ENCODE measurements at regions not wholly inside any gene's neighbourhood (a gene's known extent, or its start where the extent isn't known, plus 50 kb on each side); places are given as distances from the start of the nearest gene placed in this dataset.

- H3K9ac ChIP-seq = no peak overlapping the region
- DNase-seq = no peak
- H3K79me2 ChIP-seq (ENCODE audit: insufficient read depth) = no peaks in the 10 kb centered on the region
- no peak overlapping the region for H3K27ac ChIP-seq
- no peaks in the 10 kb centered on the region for H3K36me3 ChIP-seq (ENCODE audit: low read depth)
- no peak overlapping the region for H3K4me2 ChIP-seq (ENCODE audit: unreplicated experiment)
- H4K20me1 ChIP-seq (ENCODE audit: insufficient read depth) = no peaks in the 10 kb centered on the region
- no peaks in the 10 kb centered on the region for H3F3A ChIP-seq (ENCODE audit: insufficient read depth)
- H3K27me3 ChIP-seq (replicated peaks; ENCODE audit: insufficient read depth) = no peaks in the 10 kb centered on the region
- no peak overlapping the region for H3K4me3 ChIP-seq
- TF ChIP-seq EZH2 (IDR thresholded peaks at IDR 0.05; ENCODE audit: insufficient read depth, poor library complexity, severe bottlenecking) (no peak), EZH2phosphoT487 (IDR thresholded peaks at IDR 0.05; ENCODE audit: insufficient read depth, low read depth) (no peak)
- peaks cover 3% of the 10 kb centered on the region for H3K9me3 ChIP-seq (ENCODE audit: low read depth)
- H3K4me1 ChIP-seq (ENCODE audit: insufficient read depth) = no peaks in the 10 kb centered on the region
- in situ Hi-C loops (cut with MboI) = no loop called here
- no peaks in the 10 kb centered on the region for H3K9me2 ChIP-seq (ENCODE audit: insufficient read depth)
- no peak overlapping the region for H2AFZ ChIP-seq
Observed at GRCh38 chr14:28596391-28596790, 170.2 kb upstream of the FOXG1 start.

GRCh38 chr14:28599191-28599590 is 167.4 kb upstream of the FOXG1 start:
- Histone ChIP-seq H4K20me1 (ENCODE audit: insufficient read depth) (no peaks in the 10 kb centered on the region), H3K27me3 (replicated peaks; ENCODE audit: insufficient read depth) (no peaks in the 10 kb centered on the region), H2AFZ (no peak overlapping the region), H3F3A (ENCODE audit: insufficient read depth) (no peaks in the 10 kb centered on the region), H3K4me3 (no peak overlapping the region), H3K36me3 (ENCODE audit: low read depth) (no peaks in the 10 kb centered on the region), H3K4me2 (ENCODE audit: unreplicated experiment) (no peak overlapping the region), H3K9me3 (ENCODE audit: low read depth) (peaks cover 3% of the 10 kb centered on the region), H3K9me2 (ENCODE audit: insufficient read depth) (no peaks in the 10 kb centered on the region), H3K79me2 (ENCODE audit: insufficient read depth) (no peaks in the 10 kb centered on the region), H3K4me1 (ENCODE audit: insufficient read depth) (no peaks in the 10 kb centered on the region), H3K27ac (no peak overlapping the region), H3K9ac (no peak overlapping the region)
- 5 to 17% methylated on average over 2 of the region's 2 CpGs for WGBS, 2 experiments (ENCODE audit: low coverage in 1 of 2, low lambda C conversion rate in 2 of 2, missing lambda C conversion rate in 2 of 2)
- DNase-seq = no peak
- in situ Hi-C loops (cut with MboI) = no loop called here
- no peak for TF ChIP-seq EZH2 (IDR thresholded peaks at IDR 0.05; ENCODE audit: insufficient read depth, poor library complexity, severe bottlenecking)
- TF ChIP-seq EZH2phosphoT487 (IDR thresholded peaks at IDR 0.05; ENCODE audit: insufficient read depth, low read depth) = no peak

DNA sequence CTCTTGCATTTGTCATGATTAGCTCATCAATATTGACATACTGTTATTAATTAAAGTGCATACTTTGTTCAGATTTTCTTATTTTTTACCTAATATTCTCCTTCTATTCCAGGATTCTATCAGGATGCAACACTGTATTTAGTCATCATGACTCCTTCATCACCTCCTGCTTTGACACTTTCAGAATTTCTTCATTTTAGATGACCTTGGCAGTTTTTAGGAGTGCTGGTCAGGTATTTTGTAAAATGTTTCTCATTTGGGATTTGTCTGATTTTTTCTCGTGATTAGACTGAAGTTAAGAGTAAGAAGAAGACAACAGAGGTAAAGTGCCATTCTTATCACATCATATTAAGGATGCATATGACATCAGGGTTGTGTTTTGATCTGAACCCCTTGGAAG is 167.0 kb upstream of the FOXG1 start:
- Histone ChIP-seq H3K79me2 (ENCODE audit: insufficient read depth) (no peaks in the 10 kb centered on the region), H3K4me1 (ENCODE audit: insufficient read depth) (no peaks in the 10 kb centered on the region), H3K9me2 (ENCODE audit: insufficient read depth) (no peaks in the 10 kb centered on the region), H3K27ac (no peak overlapping the region), H3K9ac (no peak overlapping the region), H2AFZ (no peak overlapping the region), H3K36me3 (ENCODE audit: low read depth) (no peaks in the 10 kb centered on the region), H3K27me3 (replicated peaks; ENCODE audit: insufficient read depth) (no peaks in the 10 kb centered on the region), H3K9me3 (ENCODE audit: low read depth) (peaks cover 3% of the 10 kb centered on the region), H3K4me3 (no peak overlapping the region), H4K20me1 (ENCODE audit: insufficient read depth) (no peaks in the 10 kb centered on the region), H3F3A (ENCODE audit: insufficient read depth) (no peaks in the 10 kb centered on the region), H3K4me2 (ENCODE audit: unreplicated experiment) (no peak overlapping the region)
- in situ Hi-C loops (cut with MboI) = no loop called here
- TF ChIP-seq EZH2 (IDR thresholded peaks at IDR 0.05; ENCODE audit: insufficient read depth, poor library complexity, severe bottlenecking) (no peak), EZH2phosphoT487 (IDR thresholded peaks at IDR 0.05; ENCODE audit: insufficient read depth, low read depth) (no peak)
- DNase-seq = no peak
- 15 to 33% methylated on average over 1 of the region's 1 CpG for WGBS, 2 experiments (ENCODE audit: low coverage in 1 of 2, low lambda C conversion rate in 2 of 2, missing lambda C conversion rate in 2 of 2)

DNA sequence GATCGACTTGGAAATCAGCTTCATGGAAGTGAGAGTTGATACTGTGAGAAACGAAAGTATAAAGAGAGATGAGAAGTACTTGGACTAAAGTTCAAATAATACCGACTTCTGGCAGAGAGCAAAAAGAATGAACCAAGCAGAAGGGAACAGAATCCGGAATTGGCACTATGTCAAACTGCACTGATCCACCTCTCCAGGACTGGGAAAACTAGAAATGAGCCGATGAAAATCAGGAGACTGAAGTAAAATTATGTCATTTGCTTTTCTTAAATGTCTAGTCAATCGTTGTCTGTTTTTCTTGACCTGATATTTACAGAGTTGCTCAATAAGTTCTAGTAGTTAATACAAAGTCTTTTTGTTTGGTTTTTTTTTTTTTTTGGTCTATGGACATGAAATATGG is 163.0 kb upstream of the FOXG1 start:
- no peaks in the 10 kb centered on the region for H3K9me3 ChIP-seq (ENCODE audit: low read depth)
- H3K36me3 ChIP-seq (ENCODE audit: low read depth) = no peaks in the 10 kb centered on the region
- H2AFZ ChIP-seq = no peak overlapping the region
- H4K20me1 ChIP-seq (ENCODE audit: insufficient read depth) = no peaks in the 10 kb centered on the region
- no peaks in the 10 kb centered on the region for H3K4me1 ChIP-seq (ENCODE audit: insufficient read depth)
- H3K4me3 ChIP-seq = no peak overlapping the region
- no peaks in the 10 kb centered on the region for H3F3A ChIP-seq (ENCODE audit: insufficient read depth)
- no peak for TF ChIP-seq EZH2phosphoT487 (IDR thresholded peaks at IDR 0.05; ENCODE audit: insufficient read depth, low read depth)
- TF ChIP-seq EZH2 (IDR thresholded peaks at IDR 0.05; ENCODE audit: insufficient read depth, poor library complexity, severe bottlenecking) = no peak
- H3K27me3 ChIP-seq (replicated peaks; ENCODE audit: insufficient read depth) = no peaks in the 10 kb centered on the region
- no peaks in the 10 kb centered on the region for H3K9me2 ChIP-seq (ENCODE audit: insufficient read depth)
- no peak overlapping the region for H3K9ac ChIP-seq
- no peaks in the 10 kb centered on the region for H3K79me2 ChIP-seq (ENCODE audit: insufficient read depth)
- in situ Hi-C loops (cut with MboI) = no loop called here
- WGBS, 2 experiments (ENCODE audit: low coverage in 1 of 2, low lambda C conversion rate in 2 of 2, missing lambda C conversion rate in 2 of 2) = 13 to 27% methylated on average over 6 of the region's 6 CpGs
- H3K27ac ChIP-seq = no peak overlapping the region
- DNase-seq = no peak
- H3K4me2 ChIP-seq (ENCODE audit: unreplicated experiment) = no peak overlapping the region

- Histone ChIP-seq H3K27me3 (replicated peaks; ENCODE audit: insufficient read depth) (no peaks in the 10 kb centered on the region), H3K79me2 (ENCODE audit: insufficient read depth) (no peaks in the 10 kb centered on the region), H3K36me3 (ENCODE audit: low read depth) (no peaks in the 10 kb centered on the region), H3K4me3 (no peak overlapping the region), H3K4me1 (ENCODE audit: insufficient read depth) (no peaks in the 10 kb centered on the region), H3K9ac (no peak overlapping the region), H3K27ac (no peak overlapping the region), H3K9me2 (ENCODE audit: insufficient read depth) (no peaks in the 10 kb centered on the region), H2AFZ (no peak overlapping the region), H4K20me1 (ENCODE audit: insufficient read depth) (no peaks in the 10 kb centered on the region), H3K4me2 (ENCODE audit: unreplicated experiment) (no peak overlapping the region), H3F3A (ENCODE audit: insufficient read depth) (no peaks in the 10 kb centered on the region), H3K9me3 (ENCODE audit: low read depth) (no peaks in the 10 kb centered on the region)
- in situ Hi-C loops (cut with MboI) = no loop called here
- no peak for DNase-seq
- no peak for TF ChIP-seq EZH2 (IDR thresholded peaks at IDR 0.05; ENCODE audit: insufficient read depth, poor library complexity, severe bottlenecking)
- 21 to 27% methylated on average over 5 of the region's 5 CpGs for WGBS, 2 experiments (ENCODE audit: low coverage in 1 of 2, low lambda C conversion rate in 2 of 2, missing lambda C conversion rate in 2 of 2)
Observed at GRCh38 chr14:28607661-28608060, 158.9 kb upstream of the FOXG1 start.
